DMS153 treated with DMSO at 0.1 percent for 48 hours (cell line): ENCODE measurements at regions not wholly inside any gene's neighbourhood (a gene's known extent, or its start where the extent isn't known, plus 50 kb on each side); places are given as distances from the start of the nearest gene placed in this dataset.

Experiments
- DNase-seq: peaks from one replicate; lab custom pipeline; 2025; ENCODE audit not compliant: unreplicated experiment; lab: John Stamatoyannopoulos, UW

- DNase-seq = no peak
Measured at GRCh38 chr3:76756577-76756976, 283.3 kb upstream of the ROBO2 start.

GRCh38 chr3:76760336-76760735 is 279.6 kb upstream of the ROBO2 start:
- DNase-seq = no peak

GRCh38 chr3:76765511-76765910 is 274.4 kb upstream of the ROBO2 start:
- peak; percentile 15 for DNase-seq

- DNase-seq = no peak
Measured at GRCh38 chr3:76768912-76769311, 271.0 kb upstream of the ROBO2 start.

- no peak for DNase-seq
Measured at GRCh38 chr3:76776927-76777326, 263.0 kb upstream of the ROBO2 start.

- no peak for DNase-seq
Measured at GRCh38 chr3:76788206-76788605, 251.7 kb upstream of the ROBO2 start.

- no peak for DNase-seq
Measured at GRCh38 chr3:76789237-76789636, 250.7 kb upstream of the ROBO2 start.

GRCh38 chr3:76811418-76811817 is 228.5 kb upstream of the ROBO2 start:
- DNase-seq = no peak

- no peak for DNase-seq
Measured at GRCh38 chr3:76812649-76813242, 227.2 kb upstream of the ROBO2 start.

- DNase-seq = no peak
Measured at GRCh38 chr3:76815561-76815960, 224.3 kb upstream of the ROBO2 start.

GRCh38 chr3:76820481-76820880 is 219.4 kb upstream of the ROBO2 start:
- no peak for DNase-seq

GRCh38 chr3:76824658-76825240 is 215.2 kb upstream of the ROBO2 start:
- DNase-seq = no peak

- DNase-seq = peak; percentile 22
Measured at GRCh38 chr3:76826861-76827260, 213.0 kb upstream of the ROBO2 start.

GRCh38 chr3:76827701-76828226 is 212.1 kb upstream of the ROBO2 start:
- DNase-seq = no peak

GRCh38 chr3:76834657-76835056 is 205.2 kb upstream of the ROBO2 start:
- DNase-seq = no peak

GRCh38 chr3:76841747-76842146 is 198.2 kb upstream of the ROBO2 start:
- DNase-seq = no peak

- DNase-seq = no peak
Measured at GRCh38 chr3:76842216-76842615, 197.7 kb upstream of the ROBO2 start.

- DNase-seq = no peak
Measured at GRCh38 chr3:76855451-76855850, 184.4 kb upstream of the ROBO2 start.

GRCh38 chr3:76859596-76859995 is 180.3 kb upstream of the ROBO2 start:
- no peak for DNase-seq

GRCh38 chr3:76864355-76864754 is 175.5 kb upstream of the ROBO2 start:
- DNase-seq = no peak

GRCh38 chr3:76866729-76867408 is 173.0 kb upstream of the ROBO2 start:
- DNase-seq = no peak

GRCh38 chr3:76869726-76870384 is 170.0 kb upstream of the ROBO2 start:
- DNase-seq = no peak
